NCI-H2171 (cell line): ENCODE measurements at regions not wholly inside any gene's neighbourhood (a gene's known extent, or its start where the extent isn't known, plus 50 kb on each side); places are given as distances from the start of the nearest gene placed in this dataset.
"Not testable (repeated sequence)": the region's sequence is repeated elsewhere in the genome, so short reads cannot be mapped to it uniquely, and the experiment has no call there.

ENCODE experiments used
- DNase-seq: peaks from one replicate; lab custom pipeline; 2025; lab: John Stamatoyannopoulos, UW

DNA sequence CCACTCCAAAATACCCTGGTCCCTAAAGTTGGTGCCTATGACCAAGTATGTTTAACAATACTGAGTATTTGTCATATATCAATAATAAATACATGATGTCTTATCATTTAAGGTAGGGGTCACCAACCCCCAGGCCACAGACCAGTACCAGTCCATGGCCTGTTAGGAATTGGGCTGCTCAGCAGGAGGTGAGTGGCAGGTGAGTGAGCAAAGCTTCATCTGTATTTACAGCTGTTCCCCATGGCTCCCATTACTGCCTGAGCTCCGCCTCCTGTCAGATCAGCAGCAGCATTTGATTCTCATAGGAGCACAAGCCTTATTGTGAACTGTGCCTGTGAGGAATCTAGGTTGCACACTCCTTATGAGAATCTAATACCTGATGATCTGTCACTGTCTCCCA lies 126.2 kb downstream of the HNRNPD start:
- no peak for DNase-seq

DNA sequence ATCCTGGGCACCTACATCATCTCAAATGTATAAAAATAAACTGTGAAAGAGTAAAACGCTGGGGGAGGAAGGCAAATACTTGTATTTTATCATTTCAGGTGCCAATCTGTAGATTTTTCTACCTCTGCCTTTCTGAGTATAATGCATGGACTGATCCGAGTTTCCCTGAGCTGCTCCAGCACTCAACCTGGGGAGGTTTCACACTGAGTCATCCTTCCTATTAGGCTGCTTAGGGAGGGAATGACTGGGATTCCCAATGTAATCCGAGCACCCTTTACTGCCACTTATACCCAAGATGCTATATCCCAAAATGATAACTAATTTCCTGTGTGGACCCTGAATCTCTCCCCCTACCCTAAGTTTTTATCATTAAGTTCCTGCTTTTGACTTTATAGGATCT lies 126.6 kb downstream of the HNRNPD start:
- DNase-seq: no peak

DNA sequence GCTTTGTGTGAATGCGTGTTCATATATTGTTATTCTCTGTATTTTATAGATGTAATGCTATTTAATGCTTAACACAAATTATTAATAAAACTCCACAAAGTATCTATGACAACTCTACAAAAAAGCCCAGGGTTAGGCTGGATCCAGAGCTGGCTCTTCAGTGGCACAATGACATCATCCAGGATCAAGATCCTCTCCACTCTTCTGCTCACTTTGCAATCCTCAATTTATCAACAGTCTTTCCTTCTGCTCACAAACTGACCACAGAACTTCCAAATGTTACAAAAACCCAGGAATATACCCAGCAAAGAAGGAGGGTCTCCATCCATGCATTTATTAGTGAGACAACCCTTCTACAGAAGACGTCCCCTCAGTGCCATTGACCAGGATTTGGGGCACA lies 132.3 kb downstream of the HNRNPD start:
- DNase-seq: no peak

DNA sequence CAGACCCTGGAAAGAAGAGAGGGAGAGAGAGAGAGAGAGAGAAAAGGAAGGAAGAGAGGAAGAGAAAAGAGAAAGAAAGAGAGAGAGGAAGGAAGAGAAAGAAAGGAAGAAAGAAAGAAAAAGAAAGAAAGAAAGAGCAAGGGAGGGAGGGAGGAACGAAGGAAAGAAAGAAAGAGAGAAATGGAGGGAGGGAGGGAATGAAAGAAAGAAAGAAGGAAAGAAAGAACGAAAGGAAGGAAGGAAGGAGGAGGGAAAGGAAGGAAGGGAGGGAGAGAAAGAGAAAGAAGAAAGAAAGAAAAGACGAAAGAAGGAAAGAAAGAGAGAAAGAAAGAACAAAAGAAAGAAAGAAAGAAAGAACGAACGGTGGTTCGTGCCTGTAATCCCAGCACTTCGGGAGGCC lies 133.4 kb downstream of the HNRNPD start:
- no peak for DNase-seq

DNA sequence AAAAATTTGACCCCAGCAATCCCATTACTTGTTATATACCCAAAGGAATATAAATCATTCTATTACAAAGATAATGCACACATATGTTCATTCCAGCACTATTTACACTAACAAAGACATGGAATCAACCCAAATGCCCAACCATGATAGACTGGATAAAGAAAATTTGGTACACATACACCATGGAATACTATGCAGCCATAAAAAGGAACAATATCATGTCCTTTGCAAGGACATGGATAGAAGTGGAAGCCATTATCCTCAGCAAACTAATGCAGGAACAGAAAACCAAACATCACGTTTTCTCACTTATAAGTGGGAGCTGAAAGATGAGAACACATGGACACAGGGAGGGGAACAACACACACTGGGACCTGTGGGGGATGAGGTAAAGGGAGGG lies 136.6 kb downstream of the HNRNPD start:
- DNase-seq: not testable (repeated sequence)

DNA sequence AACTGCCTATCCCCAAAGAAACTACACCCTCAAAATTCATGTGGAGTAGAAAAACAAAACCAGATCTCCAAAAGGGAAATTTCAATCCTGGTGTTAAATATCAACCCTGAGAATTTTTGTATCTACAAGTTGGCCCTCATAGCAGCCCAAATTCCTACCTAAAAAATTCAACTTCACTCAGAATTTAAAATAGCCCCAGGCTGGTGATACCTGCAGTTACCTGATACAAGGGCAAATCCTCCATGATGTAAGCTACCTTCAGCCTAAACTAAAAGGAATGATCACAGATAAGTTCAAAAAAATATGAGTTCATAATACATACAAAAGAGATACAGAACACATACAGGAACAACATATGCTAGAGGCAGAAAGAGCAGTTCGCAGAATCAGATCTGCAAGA lies 138.4 kb downstream of the HNRNPD start:
- no peak for DNase-seq

DNA sequence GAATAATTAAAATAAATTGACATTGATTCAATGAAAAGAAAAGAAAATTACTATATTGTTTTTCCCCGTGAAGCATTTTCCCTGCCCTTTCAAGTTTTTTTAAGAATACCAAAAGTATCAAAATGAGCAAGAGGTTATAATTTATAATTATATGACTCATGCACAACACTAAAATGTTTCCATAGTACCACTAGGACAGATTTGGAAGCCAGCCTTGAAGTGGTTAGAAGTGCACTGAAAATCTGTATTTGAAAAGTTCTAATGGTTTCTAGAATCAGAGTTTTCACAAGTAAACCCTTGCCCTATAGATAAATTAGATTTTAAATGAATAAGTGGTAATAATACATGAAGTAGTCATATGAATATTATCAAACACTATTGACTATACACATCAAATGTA lies 140.9 kb downstream of the HNRNPD start:
- no peak for DNase-seq

DNA sequence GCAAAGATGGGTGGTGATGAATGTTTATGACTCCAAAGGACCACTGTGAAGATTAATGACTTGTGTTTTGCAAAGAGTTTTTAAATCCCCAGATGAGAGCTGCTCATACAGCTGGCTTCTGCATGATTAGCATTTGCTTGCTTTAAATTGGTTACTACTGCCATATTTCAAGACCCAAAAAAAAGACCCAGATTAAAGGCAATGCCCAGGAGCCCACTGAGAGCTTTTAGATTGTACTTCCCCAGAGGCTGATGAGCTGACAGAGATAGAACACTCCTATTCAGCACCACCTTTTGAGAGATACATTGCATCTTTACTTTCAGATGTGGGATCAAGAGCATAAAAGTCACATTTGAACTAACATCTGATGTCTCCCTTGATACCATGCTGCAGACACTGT lies 142.0 kb downstream of the HNRNPD start:
- no peak for DNase-seq

DNA sequence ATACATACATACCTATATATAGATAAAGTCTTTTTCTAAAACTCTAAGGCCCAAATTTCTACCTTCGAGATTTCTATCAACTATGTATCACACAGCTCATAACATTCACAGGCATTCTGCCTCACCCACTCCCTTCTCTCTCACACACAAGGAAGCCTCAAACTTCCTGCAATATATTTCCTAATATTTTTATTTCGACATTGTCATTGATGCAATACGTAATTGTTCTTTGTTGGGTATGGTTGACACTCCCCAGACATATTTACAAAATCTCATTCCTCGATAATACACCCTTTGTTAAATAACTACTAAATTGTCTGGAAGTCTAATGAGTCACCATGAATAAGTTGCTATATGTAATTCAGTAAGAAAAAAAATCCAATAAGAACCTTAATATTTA lies 143.5 kb downstream of the HNRNPD start:
- DNase-seq: no peak

DNA sequence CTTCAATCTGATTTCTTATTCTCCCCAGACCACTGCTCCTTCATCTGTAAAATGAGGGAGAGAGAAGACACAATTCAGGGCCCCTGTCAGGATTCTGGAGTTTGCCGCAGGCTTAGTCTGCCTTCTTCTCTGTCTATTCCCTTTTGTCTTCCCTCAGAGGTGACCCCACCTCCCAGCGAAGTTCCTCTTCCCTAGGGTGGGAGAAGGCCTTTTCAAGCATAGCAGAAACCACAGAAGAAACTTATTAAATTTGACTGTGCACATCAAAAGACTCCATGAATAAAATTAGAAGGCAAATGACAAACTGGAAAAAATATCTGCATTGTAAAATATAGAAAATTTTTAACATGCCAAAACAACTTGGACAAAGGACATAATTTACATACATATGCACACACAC lies 148.8 kb downstream of the HNRNPD start:
- DNase-seq: no peak

DNA sequence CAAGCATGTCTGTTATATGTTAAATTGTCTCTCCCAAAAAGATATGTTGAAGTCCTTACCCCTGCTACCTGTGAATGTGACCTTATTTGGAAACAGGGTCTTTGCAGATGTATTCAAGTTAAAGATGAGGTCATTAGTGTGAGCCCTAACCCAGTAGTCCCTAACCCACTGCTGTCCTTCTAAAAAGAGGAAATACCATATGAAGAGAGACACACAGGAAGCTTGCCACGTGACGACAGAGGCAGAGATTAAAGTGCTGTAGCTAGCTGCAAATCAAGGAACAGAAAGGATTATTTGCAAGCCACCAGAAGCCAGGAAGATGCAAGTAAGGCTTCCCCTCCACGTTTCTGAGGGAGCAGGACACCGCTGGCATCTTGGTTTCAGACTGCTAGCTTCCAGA lies 150.1 kb downstream of the HNRNPD start:
- DNase-seq: no peak

DNA sequence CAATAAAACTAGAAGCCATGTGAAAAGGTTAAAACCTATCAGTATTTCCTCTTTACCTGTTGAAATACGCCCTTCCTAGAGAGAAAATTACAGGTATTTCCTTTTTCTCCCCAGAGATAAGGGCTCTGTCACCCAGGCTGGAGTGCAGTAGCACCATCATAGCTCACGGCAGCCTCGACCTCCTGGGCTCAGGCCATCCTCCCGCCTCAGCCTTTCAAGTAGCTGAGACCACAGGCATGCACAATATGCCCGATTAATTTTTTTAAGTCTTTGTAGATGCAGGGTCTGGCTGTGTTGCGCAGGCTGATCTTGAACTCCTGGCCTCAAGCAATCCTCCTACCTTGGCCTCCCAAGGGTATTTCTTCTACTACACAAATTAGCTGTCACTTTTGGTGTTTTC lies 154.4 kb downstream of the HNRNPD start:
- no peak for DNase-seq

DNA sequence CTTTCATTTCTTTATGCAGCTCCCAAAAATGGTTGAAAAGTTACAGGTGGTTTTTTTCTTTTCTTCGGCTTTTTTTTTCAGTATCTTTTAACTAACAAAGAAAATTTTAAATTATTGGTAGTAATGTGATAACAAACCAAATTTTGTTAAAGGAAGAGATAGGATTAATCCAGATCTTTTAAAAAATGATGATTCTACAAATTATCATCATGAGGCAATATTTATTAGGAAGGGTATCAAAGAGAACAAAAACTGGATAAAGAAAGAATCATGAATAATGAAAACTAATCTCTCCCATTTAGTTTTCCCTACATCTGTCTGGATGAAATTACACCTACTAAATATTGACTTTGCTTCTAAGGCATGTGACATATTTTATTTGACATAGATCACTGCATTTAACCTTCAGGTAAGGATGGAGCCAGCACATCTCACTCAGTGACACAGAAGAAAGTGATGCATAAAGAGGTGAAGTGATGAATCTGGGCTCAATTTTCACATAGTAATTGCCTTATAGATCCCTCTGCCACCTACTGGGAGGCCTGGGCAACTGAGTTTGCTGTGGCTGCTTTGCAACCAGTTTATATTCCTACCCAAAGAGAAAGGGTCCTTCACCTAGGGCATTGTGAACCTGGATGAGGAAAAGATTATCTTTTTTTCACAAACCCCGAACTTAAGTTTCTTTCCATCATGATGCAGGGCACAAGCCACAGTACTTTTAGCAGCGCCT lies 155.6 kb downstream of the HNRNPD start:
- no peak for DNase-seq

DNA sequence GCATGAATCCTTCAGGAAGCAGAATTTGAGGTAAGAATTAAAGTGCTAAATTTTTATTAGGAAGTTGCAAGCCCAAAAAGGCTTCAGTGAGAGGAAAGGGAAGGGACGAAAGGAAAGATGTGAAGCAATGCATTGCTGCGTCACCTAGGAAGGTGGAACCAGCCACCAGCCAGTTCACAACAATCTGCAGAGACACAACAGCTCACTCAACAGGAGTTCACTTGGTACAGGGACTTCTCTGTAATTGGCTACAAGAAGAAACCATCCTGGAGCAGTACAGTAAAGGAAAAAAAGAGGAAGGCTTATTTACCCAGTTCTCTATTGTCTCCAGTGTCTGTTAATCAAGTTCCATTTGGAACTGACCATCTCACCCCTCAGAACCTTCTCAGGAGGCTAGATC lies 157.6 kb downstream of the HNRNPD start:
- no peak for DNase-seq

DNA sequence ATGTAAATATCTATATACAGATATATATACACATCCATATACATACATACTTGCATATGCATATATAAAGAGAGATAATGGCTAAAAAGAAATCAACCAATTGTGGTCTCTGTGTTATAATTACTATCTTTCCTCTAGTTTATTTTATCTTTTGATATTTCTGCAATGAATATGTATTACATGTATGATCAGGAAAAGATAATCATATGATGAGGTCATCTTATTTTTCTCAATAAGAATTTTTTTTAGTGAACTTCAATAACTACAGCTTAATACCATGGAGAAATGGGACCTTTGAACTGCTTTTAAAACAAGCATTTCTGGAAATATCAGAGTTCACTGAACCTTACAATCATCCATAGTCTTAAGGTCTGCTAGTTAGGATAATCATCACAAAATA lies 158.0 kb downstream of the HNRNPD start:
- no peak for DNase-seq

DNA sequence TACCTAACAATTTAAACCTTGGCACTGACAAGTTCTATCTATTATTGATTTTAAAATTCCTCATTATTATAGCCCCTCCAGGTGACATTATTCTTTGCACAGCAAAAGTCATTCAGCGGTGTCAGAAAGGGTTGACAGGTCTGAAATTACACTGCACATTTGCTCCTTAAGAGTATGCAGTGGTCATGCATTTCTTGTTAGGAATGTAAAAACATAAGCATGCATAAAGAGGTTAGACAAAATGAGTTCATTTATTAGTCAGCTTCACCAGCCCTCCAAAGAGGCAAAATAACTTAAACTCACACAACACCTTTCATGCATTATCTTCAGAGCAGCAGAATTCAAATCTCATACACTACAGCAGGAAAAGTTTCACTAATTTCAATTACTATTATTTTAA lies 158.8 kb downstream of the HNRNPD start:
- no peak for DNase-seq

DNA sequence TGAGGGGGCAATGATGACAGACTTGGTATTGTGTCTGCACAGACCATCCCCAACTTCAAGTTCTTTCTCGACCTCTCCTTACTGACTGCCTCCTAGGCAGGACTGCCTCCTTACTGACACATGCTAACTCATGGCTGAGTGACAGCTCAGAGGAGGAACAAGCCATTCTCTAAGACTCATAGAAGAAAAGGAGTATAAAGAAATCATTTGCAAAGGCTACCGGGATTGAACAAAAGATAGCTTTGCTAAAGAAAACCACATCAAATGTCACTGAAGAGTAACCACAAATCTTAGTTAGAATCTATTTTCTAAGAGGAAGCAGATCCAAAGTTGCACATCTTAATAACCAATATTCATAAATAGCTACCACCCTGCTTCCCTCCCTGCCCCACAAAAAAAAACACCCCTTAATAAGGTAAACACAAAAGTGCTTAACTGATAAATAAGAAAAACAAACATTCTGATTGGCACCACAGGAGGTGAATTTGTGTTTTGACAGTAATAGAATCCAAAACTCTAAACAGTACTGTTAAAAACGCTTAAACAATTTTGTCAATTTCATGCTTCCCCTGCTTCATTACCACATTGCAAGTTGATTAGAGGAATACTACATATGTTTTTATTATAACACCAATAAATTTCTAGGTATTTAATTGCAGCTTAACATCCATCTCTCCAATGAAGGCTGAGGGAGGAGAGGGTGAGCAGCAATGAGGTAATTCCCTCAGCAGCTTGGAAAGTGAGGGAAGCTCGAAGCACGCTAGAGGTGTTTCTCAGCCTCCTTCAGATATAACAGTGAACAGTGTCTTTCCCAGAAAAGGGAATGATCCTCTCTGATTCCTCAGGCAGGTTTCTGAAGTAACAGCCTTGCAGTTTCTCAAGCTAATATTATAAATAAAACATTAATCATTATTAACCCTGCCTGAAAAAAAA lies 160.0 kb downstream of the HNRNPD start:
- DNase-seq: no peak

DNA sequence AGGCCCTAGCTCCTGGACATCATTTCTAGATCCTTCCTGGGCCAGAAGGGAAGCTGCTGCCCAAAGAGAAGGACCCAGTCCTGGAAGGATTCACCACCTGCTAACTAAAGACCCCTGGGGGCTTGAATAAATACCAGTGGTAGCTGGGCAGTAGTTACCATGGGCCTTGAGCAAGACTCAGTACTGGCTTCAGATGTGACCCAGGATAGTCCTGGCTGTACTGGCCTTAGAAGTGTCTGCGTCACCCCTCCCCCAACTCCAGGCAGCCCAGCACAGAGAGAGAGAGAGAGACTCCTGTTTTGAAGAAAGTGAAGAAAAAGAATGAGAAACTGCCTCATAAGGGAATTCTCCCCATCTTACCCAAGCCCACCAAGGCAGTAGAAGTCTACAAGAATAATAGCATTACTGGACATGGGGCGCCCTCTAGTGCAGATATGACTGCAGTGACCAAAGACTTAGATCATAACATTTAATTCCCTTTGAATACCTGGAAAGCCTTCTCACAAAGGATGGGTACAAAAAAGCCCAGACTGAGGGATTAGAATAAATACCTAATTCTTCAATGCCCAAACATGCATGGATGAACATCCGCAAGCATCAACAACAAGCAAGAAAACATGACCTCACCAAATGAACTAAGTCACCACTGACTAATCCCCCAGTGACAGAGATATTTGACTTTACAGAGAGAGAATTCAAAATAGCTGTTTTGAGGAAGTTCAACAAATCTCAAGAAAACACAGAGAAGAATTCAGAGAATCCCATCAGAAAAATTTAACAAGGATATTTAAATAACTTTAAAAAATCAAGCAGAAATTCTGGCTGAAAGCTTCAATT lies 171.8 kb downstream of the HNRNPD start:
- DNase-seq: peak; percentile 24

DNA sequence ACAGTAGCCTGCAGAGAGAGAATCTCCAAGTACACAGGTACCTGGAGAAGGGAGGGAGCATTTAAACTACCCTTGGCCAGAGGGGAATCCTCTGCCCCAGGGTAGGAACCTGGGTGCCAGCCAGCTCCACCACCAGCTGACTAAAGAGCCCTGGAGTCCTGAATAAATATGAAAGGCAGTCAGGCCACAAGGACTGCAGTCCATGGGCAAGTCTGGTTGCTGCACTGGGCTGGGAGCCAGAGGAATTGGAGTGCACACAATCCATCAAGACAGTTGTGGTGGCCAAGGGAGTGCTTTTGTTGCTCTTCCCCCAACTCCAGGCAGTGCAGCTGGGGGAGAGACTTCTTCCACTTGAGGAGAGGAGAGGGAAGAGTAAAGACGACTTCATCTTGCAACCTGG lies 172.5 kb downstream of the HNRNPD start:
- no peak for DNase-seq

DNA sequence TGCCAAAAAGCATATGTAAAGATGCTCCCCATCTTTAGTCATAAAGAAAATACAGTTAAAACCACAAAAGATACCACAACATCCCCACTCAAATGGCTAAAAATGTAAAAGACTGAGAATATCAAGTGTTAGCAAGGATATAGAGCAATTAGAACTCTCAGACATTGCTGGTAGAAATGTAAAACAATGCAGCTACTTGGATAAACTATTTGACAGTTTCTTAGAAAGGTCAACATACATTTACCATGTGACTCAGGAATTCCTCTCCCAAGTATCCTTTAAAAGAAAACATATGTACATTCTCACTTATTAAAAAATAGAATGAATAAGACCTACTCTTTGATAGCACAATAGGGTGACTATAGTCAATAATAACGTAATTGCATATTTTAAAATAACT lies 173.7 kb downstream of the HNRNPD start:
- no peak for DNase-seq

DNA sequence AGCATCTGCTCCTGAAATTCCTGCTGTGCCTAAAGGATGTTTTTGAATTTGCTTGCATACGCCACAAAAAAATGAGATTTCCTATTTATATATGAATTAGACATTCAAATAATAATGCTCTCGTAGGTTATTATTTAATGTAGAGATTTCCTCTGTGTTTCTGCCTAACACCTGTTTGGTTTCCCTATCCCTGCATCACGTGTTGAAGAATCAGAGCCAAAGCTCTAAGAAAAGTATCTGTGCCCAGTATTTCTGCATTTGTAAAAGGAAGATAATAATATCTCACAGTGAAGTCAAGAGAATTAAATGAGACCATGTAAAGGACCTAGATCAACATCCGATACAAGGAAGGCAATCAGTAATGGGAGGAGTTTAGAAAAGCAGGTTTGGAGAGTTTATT lies 179.5 kb downstream of the HNRNPD start:
- no peak for DNase-seq

DNA sequence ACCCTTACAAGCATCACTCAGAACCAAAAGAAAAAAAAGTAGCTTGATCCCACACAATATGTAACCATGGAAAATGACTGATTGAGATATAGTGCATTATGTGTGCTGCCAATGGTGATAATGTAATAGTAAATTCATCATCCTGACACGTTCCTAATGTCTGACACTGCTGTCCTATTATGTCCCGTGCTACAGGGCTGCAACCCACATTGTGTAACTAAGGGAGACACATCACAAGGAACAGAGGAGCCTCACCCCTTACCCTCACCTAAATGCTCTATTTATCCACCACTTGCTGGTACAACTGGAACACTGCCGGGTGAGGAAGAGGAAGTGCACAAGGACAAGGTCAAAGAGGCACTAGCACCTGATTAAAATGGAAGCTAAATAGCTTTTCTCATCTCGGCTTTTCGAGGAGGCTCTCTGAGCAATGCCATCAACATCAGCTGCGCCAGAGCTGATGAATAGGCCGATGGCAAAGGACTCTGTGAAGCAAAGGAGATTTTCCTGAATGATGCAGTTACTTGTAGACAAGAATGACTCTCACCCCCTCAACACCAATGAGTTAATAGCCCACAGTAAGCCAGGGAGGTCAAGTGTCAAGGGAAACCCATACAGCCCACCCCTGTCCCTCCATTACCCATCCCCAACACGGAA lies 181.6 kb downstream of the HNRNPD start:
- DNase-seq: no peak
